22Rv1 (cell line): ENCODE measurements at regions not wholly inside any gene's neighbourhood (a gene's known extent, or its start where the extent isn't known, plus 50 kb on each side); places are given as distances from the start of the nearest gene placed in this dataset.

Experiments
- H3K27ac ChIP-seq: fragments of 450-650 bp; 2 replicates; pipeline ENCODE4 v1.5.1; 2017
- ZFX ChIP-seq: fragments of 450-650 bp; IDR thresholded peaks from 2 replicates; pipeline ENCODE4 v1.6.1; 2017; ENCODE audit warnings: antibody characterized with exemption, borderline replicate concordance
- TF ChIP-seq, protein P1 (sequence below): fragments of 450-650 bp; IDR thresholded peaks from 2 replicates; pipeline ENCODE4 v1.5.1; 2017; ENCODE audit warnings: mild to moderate bottlenecking

DNA sequence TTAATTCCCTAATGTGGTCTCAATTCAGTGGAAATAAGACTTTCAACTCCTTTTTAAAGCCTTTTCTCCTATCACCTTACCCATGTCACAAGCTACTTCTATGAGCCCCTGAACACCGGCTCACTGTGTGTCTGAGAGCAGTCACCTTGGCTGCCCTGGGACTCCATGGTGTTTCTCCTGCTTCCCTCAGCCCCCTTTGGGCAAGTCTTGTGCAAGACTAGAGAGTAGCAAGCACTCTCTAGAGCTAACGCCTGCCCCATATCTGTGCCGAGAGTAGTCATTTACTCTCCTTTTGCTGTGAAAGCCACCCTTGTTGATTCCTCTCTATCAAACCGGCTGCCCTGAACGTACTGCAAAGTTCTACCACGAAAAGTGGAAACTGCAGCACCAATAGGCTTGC is 77.9 kb upstream of the DAB2 start:
- TF ChIP-seq, protein P1, sequence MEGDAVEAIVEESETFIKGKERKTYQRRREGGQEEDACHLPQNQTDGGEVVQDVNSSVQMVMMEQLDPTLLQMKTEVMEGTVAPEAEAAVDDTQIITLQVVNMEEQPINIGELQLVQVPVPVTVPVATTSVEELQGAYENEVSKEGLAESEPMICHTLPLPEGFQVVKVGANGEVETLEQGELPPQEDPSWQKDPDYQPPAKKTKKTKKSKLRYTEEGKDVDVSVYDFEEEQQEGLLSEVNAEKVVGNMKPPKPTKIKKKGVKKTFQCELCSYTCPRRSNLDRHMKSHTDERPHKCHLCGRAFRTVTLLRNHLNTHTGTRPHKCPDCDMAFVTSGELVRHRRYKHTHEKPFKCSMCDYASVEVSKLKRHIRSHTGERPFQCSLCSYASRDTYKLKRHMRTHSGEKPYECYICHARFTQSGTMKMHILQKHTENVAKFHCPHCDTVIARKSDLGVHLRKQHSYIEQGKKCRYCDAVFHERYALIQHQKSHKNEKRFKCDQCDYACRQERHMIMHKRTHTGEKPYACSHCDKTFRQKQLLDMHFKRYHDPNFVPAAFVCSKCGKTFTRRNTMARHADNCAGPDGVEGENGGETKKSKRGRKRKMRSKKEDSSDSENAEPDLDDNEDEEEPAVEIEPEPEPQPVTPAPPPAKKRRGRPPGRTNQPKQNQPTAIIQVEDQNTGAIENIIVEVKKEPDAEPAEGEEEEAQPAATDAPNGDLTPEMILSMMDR = no peak
- TF ChIP-seq ZFX = no peak
- H3K27ac ChIP-seq = no peak overlapping the region

DNA sequence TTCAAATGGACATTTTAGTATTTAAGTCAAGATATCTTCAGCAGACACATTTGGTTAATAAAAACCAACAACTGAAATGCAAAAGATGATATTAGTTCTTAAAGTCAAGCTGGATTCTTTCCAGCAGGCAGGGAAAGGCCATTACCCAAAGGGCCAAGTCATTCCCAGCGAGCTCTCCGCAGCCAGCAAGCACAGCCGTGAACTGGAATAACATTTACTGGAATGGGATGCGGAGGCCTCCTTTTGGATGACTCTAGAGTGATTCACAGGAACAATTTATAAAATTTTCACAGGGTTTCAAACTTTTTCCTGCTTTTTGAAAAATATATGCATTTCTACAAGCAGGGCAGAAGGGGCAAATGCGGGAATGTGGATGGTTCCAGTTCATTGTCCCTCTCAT is 76.6 kb upstream of the DAB2 start:
- TF ChIP-seq ZFX = no peak
- TF ChIP-seq, protein P1 = no peak
- no peak overlapping the region for H3K27ac ChIP-seq

DNA sequence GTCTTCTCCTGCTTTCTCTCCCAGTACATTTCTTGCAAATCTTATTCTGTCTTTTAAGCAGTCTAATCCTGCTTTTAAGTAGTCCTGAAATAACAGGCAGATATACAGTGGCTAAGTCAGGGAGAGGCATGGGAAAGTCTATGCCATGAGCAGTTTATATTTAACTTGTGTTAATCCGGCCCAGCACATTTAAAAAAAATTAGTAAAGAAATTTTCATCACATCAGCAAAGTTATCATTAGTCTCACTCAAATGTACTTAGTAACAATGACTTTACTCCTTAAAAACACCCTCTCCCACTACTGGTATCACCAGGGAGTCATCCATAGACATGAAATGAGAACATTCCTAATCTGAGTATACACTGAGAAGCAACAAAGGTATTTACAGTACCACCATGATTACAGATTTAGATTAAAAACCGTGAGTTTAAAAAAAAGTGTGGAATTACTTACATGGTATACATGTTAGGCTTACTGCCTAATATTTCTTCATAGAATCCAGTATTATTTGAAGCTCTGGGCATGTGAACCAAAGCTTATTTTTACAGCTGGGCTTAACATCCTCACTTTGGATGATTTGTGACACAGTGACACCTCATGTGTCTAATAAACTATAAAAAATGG is 75.9 kb upstream of the DAB2 start:
- no peak for TF ChIP-seq ZFX
- TF ChIP-seq, protein P1 = no peak
- no peak overlapping the region for H3K27ac ChIP-seq

DNA sequence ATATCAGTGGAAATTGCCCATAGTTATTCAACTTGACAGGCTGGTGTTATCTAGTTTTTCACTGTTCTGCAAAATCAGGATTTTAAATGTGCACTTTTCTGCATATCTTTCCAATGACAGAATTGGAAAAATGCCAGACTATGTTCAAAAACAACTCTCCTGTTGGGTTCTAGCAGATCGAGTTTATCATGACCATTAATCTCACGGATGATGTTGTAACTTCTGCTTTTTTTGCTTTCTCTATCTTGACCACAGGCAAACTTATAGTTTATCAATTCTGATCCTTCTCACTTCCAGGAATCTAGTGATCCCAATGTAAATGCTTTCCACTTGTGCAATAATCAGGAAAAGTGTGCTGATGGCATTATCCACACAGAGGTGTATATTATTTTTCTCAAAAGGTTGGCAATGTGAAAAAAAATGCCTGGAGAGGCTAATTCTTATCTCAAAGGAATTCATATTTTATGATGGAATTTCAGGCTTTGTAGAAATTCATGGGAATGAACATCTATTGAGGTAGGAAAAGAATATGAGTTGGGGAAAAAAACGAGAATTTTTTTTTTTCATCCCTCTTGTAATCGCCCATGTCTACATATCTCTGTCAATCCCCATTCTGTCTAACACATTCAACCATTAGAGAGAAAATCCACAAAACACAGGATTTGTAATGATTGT is 73.6 kb upstream of the DAB2 start:
- TF ChIP-seq ZFX = no peak
- TF ChIP-seq, protein P1 = no peak
- no peak overlapping the region for H3K27ac ChIP-seq

DNA sequence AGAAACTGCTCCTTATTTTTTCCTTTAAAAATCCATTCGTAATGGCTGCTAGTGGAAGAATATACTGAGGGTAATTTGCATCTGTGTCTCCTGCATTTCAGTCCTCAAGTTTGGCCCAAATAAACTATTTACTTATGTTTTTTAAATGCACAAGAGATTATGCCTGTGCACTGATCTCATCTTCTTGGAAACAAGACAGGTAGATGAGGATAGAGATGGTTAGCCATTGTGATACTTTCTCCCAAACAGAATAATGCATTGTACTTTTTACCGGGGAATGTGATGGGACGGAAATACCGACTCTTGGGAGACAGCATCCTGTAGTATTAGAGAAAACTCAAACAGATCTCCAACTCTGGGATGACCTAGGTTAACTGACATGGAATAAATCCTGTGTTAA is 72.5 kb upstream of the DAB2 start:
- TF ChIP-seq ZFX = no peak
- TF ChIP-seq, protein P1 = no peak
- H3K27ac ChIP-seq = no peak overlapping the region

DNA sequence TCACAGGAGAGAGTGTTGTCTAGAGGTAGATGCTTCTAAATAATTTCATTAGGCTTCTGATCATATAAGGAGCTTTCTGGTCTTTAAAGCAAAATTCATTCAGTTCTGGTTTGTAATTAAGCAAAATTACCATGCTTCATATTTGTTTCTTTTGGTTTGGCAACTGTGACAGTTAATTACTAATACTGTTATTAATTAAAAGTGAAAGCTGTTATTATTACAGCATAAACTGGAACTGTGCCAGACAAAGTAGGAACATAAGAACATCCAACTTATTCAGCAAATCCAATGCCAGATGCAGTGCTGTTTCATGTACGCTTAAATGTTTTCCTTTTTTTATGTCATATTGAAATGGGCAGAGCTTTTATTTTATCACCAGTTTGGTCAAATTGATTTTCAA is 70.4 kb upstream of the DAB2 start:
- H3K27ac ChIP-seq = no peak overlapping the region
- no peak for TF ChIP-seq ZFX
- TF ChIP-seq, protein P1 = no peak

DNA sequence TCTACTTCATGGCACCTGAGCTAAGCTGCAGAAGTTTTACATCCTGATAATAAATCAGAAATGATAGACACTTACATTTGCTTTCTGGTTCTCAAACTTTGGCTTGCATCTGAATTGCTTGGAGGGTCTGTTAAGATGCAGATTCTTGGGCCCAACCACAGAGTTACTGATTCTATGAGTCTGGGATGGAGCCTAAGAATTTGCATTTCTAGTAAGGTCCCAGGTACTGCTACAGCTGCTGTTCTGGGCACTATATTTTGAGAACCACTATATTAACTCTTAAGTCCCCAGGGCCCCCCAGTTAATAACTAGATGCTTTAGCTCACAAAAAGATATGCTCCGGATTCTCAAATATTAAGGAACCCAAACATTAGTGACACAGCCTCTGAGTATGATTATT is 69.8 kb upstream of the DAB2 start:
- H3K27ac ChIP-seq = no peak overlapping the region
- TF ChIP-seq, protein P1 = no peak
- TF ChIP-seq ZFX = no peak
